ENCODE measurements at regions not wholly inside any gene's neighbourhood (a gene's known extent, or its start where the extent isn't known, plus 50 kb on each side); places are given as distances from the start of the nearest gene placed in this dataset.
"Not testable (repeated sequence)": the region's sequence is repeated elsewhere in the genome, so short reads cannot be mapped to it uniquely, and the experiment has no call there.

- H3K36me3 Mint-ChIP-seq (ENCODE audit: low read depth); H3K4me3 Mint-ChIP-seq; H3K27ac Mint-ChIP-seq; H3K4me1 Mint-ChIP-seq (ENCODE audit: low read depth); DNase-seq: not testable (repeated sequence)
- peaks cover 21% of the 10 kb centered on the region for H3K9me3 Mint-ChIP-seq
- H3K27me3 Mint-ChIP-seq: peaks cover 11% of the 10 kb centered on the region
These were observed 113.4 kb downstream of the XPNPEP1 start for GRCh38 chr10:109809954-109810353.

GRCh38 chr10:109801191-109801590 is 122.1 kb downstream of the XPNPEP1 start:
- peaks cover 12% of the 10 kb centered on the region for H3K9me3 Mint-ChIP-seq
- H3K27me3 Mint-ChIP-seq: peaks cover 25% of the 10 kb centered on the region
- H3K4me1 Mint-ChIP-seq (ENCODE audit: low read depth); DNase-seq; H3K27ac Mint-ChIP-seq; H3K36me3 Mint-ChIP-seq (ENCODE audit: low read depth); H3K4me3 Mint-ChIP-seq: not testable (repeated sequence)

- no peak for DNase-seq
- no peaks in the 10 kb centered on the region for H3K36me3 Mint-ChIP-seq (ENCODE audit: low read depth)
- H3K27ac Mint-ChIP-seq: no peak overlapping the region
- no peak overlapping the region for H3K4me3 Mint-ChIP-seq
- no peaks in the 10 kb centered on the region for H3K9me3 Mint-ChIP-seq
- peaks cover 3% of the 10 kb centered on the region for H3K27me3 Mint-ChIP-seq
- H3K4me1 Mint-ChIP-seq (ENCODE audit: low read depth): no peaks in the 10 kb centered on the region
These were observed 132.7 kb downstream of the XPNPEP1 start for GRCh38 chr10:109790647-109791046.

GRCh38 chr10:109784236-109784635 is 139.1 kb downstream of the XPNPEP1 start:
- no peaks in the 10 kb centered on the region for H3K9me3 Mint-ChIP-seq
- no peaks in the 10 kb centered on the region for H3K4me1 Mint-ChIP-seq (ENCODE audit: low read depth)
- H3K4me3 Mint-ChIP-seq: no peak overlapping the region
- H3K27ac Mint-ChIP-seq: no peak overlapping the region
- H3K36me3 Mint-ChIP-seq (ENCODE audit: low read depth): no peaks in the 10 kb centered on the region
- peaks cover 15% of the 10 kb centered on the region for H3K27me3 Mint-ChIP-seq
- no peak for DNase-seq

GRCh38 chr10:109783286-109783685 is 140.0 kb downstream of the XPNPEP1 start:
- no peak overlapping the region for H3K4me3 Mint-ChIP-seq
- DNase-seq: no peak
- H3K4me1 Mint-ChIP-seq (ENCODE audit: low read depth): no peaks in the 10 kb centered on the region
- no peaks in the 10 kb centered on the region for H3K9me3 Mint-ChIP-seq
- H3K27ac Mint-ChIP-seq: no peak overlapping the region
- H3K36me3 Mint-ChIP-seq (ENCODE audit: low read depth): no peaks in the 10 kb centered on the region
- peaks cover 20% of the 10 kb centered on the region for H3K27me3 Mint-ChIP-seq

GRCh38 chr10:109780997-109781396 is 142.3 kb downstream of the XPNPEP1 start:
- Mint-ChIP-seq H3K4me1 (ENCODE audit: low read depth) (no peaks in the 10 kb centered on the region), H3K27me3 (peaks cover 21% of the 10 kb centered on the region), H3K9me3 (no peaks in the 10 kb centered on the region), H3K4me3 (no peak overlapping the region), H3K27ac (no peak overlapping the region), H3K36me3 (ENCODE audit: low read depth) (no peaks in the 10 kb centered on the region)
- DNase-seq: no peak

GRCh38 chr10:109778993-109779392 is 144.3 kb downstream of the XPNPEP1 start:
- DNase-seq: no peak
- H3K27ac Mint-ChIP-seq: no peak overlapping the region
- H3K9me3 Mint-ChIP-seq: no peaks in the 10 kb centered on the region
- no peaks in the 10 kb centered on the region for H3K36me3 Mint-ChIP-seq (ENCODE audit: low read depth)
- no peaks in the 10 kb centered on the region for H3K4me1 Mint-ChIP-seq (ENCODE audit: low read depth)
- no peak overlapping the region for H3K4me3 Mint-ChIP-seq
- peaks cover 21% of the 10 kb centered on the region for H3K27me3 Mint-ChIP-seq

- Mint-ChIP-seq H3K4me1 (ENCODE audit: low read depth) (no peaks in the 10 kb centered on the region), H3K4me3 (no peak overlapping the region), H3K9me3 (no peaks in the 10 kb centered on the region), H3K27me3 (peaks cover 8% of the 10 kb centered on the region), H3K36me3 (ENCODE audit: low read depth) (no peaks in the 10 kb centered on the region), H3K27ac (no peak overlapping the region)
- no peak for DNase-seq
These were observed 149.2 kb downstream of the XPNPEP1 start for GRCh38 chr10:109774121-109774440.

GRCh38 chr10:109773288-109774120 is 149.8 kb downstream of the XPNPEP1 start:
- H3K36me3 Mint-ChIP-seq (ENCODE audit: low read depth): no peaks in the 10 kb centered on the region
- no peak for DNase-seq
- H3K4me3 Mint-ChIP-seq: no peak overlapping the region
- no peak overlapping the region for H3K27ac Mint-ChIP-seq
- H3K27me3 Mint-ChIP-seq: peaks cover 5% of the 10 kb centered on the region
- H3K4me1 Mint-ChIP-seq (ENCODE audit: low read depth): no peaks in the 10 kb centered on the region
- no peaks in the 10 kb centered on the region for H3K9me3 Mint-ChIP-seq

GRCh38 chr10:109770663-109771062 is 152.6 kb downstream of the XPNPEP1 start:
- no peaks in the 10 kb centered on the region for H3K36me3 Mint-ChIP-seq (ENCODE audit: low read depth)
- no peaks in the 10 kb centered on the region for H3K4me1 Mint-ChIP-seq (ENCODE audit: low read depth)
- no peaks in the 10 kb centered on the region for H3K27me3 Mint-ChIP-seq
- DNase-seq: no peak
- no peak overlapping the region for H3K27ac Mint-ChIP-seq
- no peak overlapping the region for H3K4me3 Mint-ChIP-seq
- no peaks in the 10 kb centered on the region for H3K9me3 Mint-ChIP-seq

GRCh38 chr10:109769966-109770365 is 153.3 kb downstream of the XPNPEP1 start:
- no peaks in the 10 kb centered on the region for H3K4me1 Mint-ChIP-seq (ENCODE audit: low read depth)
- no peaks in the 10 kb centered on the region for H3K9me3 Mint-ChIP-seq
- no peak overlapping the region for H3K4me3 Mint-ChIP-seq
- H3K27me3 Mint-ChIP-seq: no peaks in the 10 kb centered on the region
- DNase-seq: no peak
- H3K36me3 Mint-ChIP-seq (ENCODE audit: low read depth): no peaks in the 10 kb centered on the region
- H3K27ac Mint-ChIP-seq: no peak overlapping the region

GRCh38 chr10:109765838-109766237 is 157.5 kb downstream of the XPNPEP1 start:
- no peak for DNase-seq
- no peaks in the 10 kb centered on the region for H3K9me3 Mint-ChIP-seq
- peaks cover 2% of the 10 kb centered on the region for H3K27me3 Mint-ChIP-seq
- no peak overlapping the region for H3K27ac Mint-ChIP-seq
- H3K36me3 Mint-ChIP-seq (ENCODE audit: low read depth): no peaks in the 10 kb centered on the region
- no peak overlapping the region for H3K4me3 Mint-ChIP-seq
- no peaks in the 10 kb centered on the region for H3K4me1 Mint-ChIP-seq (ENCODE audit: low read depth)

GRCh38 chr10:109762555-109762954 is 160.8 kb downstream of the XPNPEP1 start:
- Mint-ChIP-seq H3K27ac (no peak overlapping the region), H3K4me1 (ENCODE audit: low read depth) (no peaks in the 10 kb centered on the region), H3K36me3 (ENCODE audit: low read depth) (no peaks in the 10 kb centered on the region)

GRCh38 chr10:109757670-109758069 is 165.6 kb downstream of the XPNPEP1 start:
- H3K4me1 Mint-ChIP-seq (ENCODE audit: low read depth): not testable (repeated sequence)

More at GRCh38 chr10:109762555-109762954, 160.8 kb downstream of the XPNPEP1 start:
- DNase-seq: no peak
- peaks cover 2% of the 10 kb centered on the region for H3K27me3 Mint-ChIP-seq
- no peak overlapping the region for H3K4me3 Mint-ChIP-seq
- H3K9me3 Mint-ChIP-seq: no peaks in the 10 kb centered on the region

GRCh38 chr10:109746861-109747260 is 176.4 kb downstream of the XPNPEP1 start:
- DNase-seq: no peak
- no peaks in the 10 kb centered on the region for H3K9me3 Mint-ChIP-seq
- no peak overlapping the region for H3K27ac Mint-ChIP-seq
- no peaks in the 10 kb centered on the region for H3K36me3 Mint-ChIP-seq (ENCODE audit: low read depth)
- H3K4me1 Mint-ChIP-seq (ENCODE audit: low read depth): no peaks in the 10 kb centered on the region
- H3K27me3 Mint-ChIP-seq: peaks cover 5% of the 10 kb centered on the region
- no peak overlapping the region for H3K4me3 Mint-ChIP-seq

More at GRCh38 chr10:109757670-109758069, 165.6 kb downstream of the XPNPEP1 start:
- not testable (repeated sequence) for H3K9me3 Mint-ChIP-seq; H3K36me3 Mint-ChIP-seq (ENCODE audit: low read depth); H3K4me3 Mint-ChIP-seq; DNase-seq; H3K27ac Mint-ChIP-seq
- peaks cover 11% of the 10 kb centered on the region for H3K27me3 Mint-ChIP-seq
